ENCODE measurements at regions not wholly inside any gene's neighbourhood (a gene's known extent, or its start where the extent isn't known, plus 50 kb on each side); places are given as distances from the start of the nearest gene placed in this dataset.

GRCh38 chr2:83808878-83809277 is 650.2 kb downstream of the SUCLG1 start:
- TF ChIP-seq CTCF (IDR thresholded peaks at IDR 0.05) (no peak), POLR2A (IDR thresholded peaks at IDR 0.05) (no peak)

Measured in body of pancreas (tissue), 4 donors.